HEK293 (cell line): ENCODE measurements at regions not wholly inside any gene's neighbourhood (a gene's known extent, or its start where the extent isn't known, plus 50 kb on each side); places are given as distances from the start of the nearest gene placed in this dataset.

Experiments used
- CTCF ChIA-PET: fragments of 350-600 bp; formaldehyde crosslinking; extraction: SDS; loops from one replicate; lab custom pipeline; 2021; ENCODE audit warnings: antibody characterized with exemption; lab: Yijun Ruan, JAX
- POLR2A ChIA-PET: fragments of 300-600 bp; formaldehyde crosslinking; extraction: SDS; loops from one replicate; lab custom pipeline; 2020; ENCODE audit warnings: antibody characterized with exemption, inconsistent platforms; lab: Yijun Ruan, JAX
- H3K27ac ChIP-seq: fragments of 200-500 bp; sonication (Bioruptor generic); 2 replicates; pipeline ENCODE4 v1.5.1; 2014; ENCODE audit warnings: low read depth, low read length, control low read depth, inconsistent platforms; ENCODE audit errors: extremely low read depth
- H3K36me3 ChIP-seq, 2 experiments: fragments of 200-500 bp in 1 of 2; sonication (Bioruptor generic) in 1 of 2; 1 replicate in 1 of 2; 2 replicates in 1 of 2; pipeline ENCODE4 v1.5.1; 2014 to 2017; ENCODE audit warnings: inconsistent platforms in 2 of 2, low read length in 2 of 2; ENCODE audit not compliant: control insufficient read depth in 2 of 2, insufficient read depth in 1 of 2
- H3K4me1 ChIP-seq: fragments of 200-500 bp; sonication (Bioruptor generic); 2 replicates; pipeline ENCODE4 v1.5.1; 2014; ENCODE audit warnings: mild to moderate bottlenecking, low read length, inconsistent platforms; ENCODE audit not compliant: control insufficient read depth, insufficient read depth
- H3K4me3 ChIP-seq: 2 replicates; pipeline ENCODE4 v1.5.1; 2011; ENCODE audit warnings: low read depth, mild to moderate bottlenecking, control low read depth, low read length, moderate library complexity
- H3K9me3 ChIP-seq: fragments of 200-500 bp; sonication (Bioruptor generic); 2 replicates; pipeline ENCODE4 v1.5.1; 2014; ENCODE audit warnings: low read depth, low read length, inconsistent platforms; ENCODE audit not compliant: control insufficient read depth, insufficient read depth
- GLI2 ChIP-seq: fragments of 450-650 bp; formaldehyde crosslinking; IDR thresholded peaks from 2 replicates; pipeline ENCODE4; 2017; ENCODE audit warnings: missing biosample characterization, missing genetic modification characterization, low read depth, borderline replicate concordance
- PRDM4 ChIP-seq: fragments of 450-650 bp; formaldehyde crosslinking; IDR thresholded peaks from 2 replicates; pipeline ENCODE4 v1.5.1; 2017; ENCODE audit warnings: missing biosample characterization, missing genetic modification characterization
- SCRT1 ChIP-seq: fragments of 450-650 bp; formaldehyde crosslinking; IDR thresholded peaks from 2 replicates; pipeline ENCODE4 v1.5.1; 2016; ENCODE audit warnings: missing biosample characterization, missing genetic modification characterization, borderline replicate concordance
- SCRT2 ChIP-seq: fragments of 450-650 bp; formaldehyde crosslinking; IDR thresholded peaks from 2 replicates; pipeline ENCODE4 v1.5.1; 2016; ENCODE audit warnings: missing biosample characterization, missing genetic modification characterization
- SP3 ChIP-seq: fragments of 450-650 bp; formaldehyde crosslinking; IDR thresholded peaks from 2 replicates; pipeline ENCODE4 v1.5.1; 2016; ENCODE audit warnings: missing biosample characterization, missing genetic modification characterization
- SP7 ChIP-seq: fragments of 450-650 bp; formaldehyde crosslinking; IDR thresholded peaks from 2 replicates; pipeline ENCODE4 v1.5.1; 2016; ENCODE audit warnings: missing biosample characterization, missing genetic modification characterization
- ZBTB1 ChIP-seq: fragments of 450-650 bp; formaldehyde crosslinking; IDR thresholded peaks from 2 replicates; pipeline ENCODE4 v1.5.1; 2016; ENCODE audit warnings: missing biosample characterization, missing genetic modification characterization
- ZBTB21 ChIP-seq: fragments of 450-650 bp; formaldehyde crosslinking; IDR thresholded peaks from 2 replicates; pipeline ENCODE4 v1.5.1; 2017; ENCODE audit warnings: missing biosample characterization, missing genetic modification characterization
- ZFP41 ChIP-seq: fragments of 450-650 bp; formaldehyde crosslinking; IDR thresholded peaks from 2 replicates; pipeline ENCODE4 v1.5.1; 2016; ENCODE audit warnings: missing biosample characterization, missing genetic modification characterization, borderline replicate concordance
- ZNF121 ChIP-seq: fragments of 450-650 bp; formaldehyde crosslinking; IDR thresholded peaks from 2 replicates; pipeline ENCODE4 v1.5.1; 2016; ENCODE audit warnings: missing biosample characterization, missing genetic modification characterization
- ZNF248 ChIP-seq: fragments of 450-650 bp; formaldehyde crosslinking; IDR thresholded peaks from 2 replicates; pipeline ENCODE4 v1.5.1; 2017; ENCODE audit warnings: missing biosample characterization, missing genetic modification characterization
- ZNF394 ChIP-seq: fragments of 450-650 bp; formaldehyde crosslinking; IDR thresholded peaks from 2 replicates; pipeline ENCODE4 v1.5.1; 2016; ENCODE audit warnings: missing biosample characterization, missing genetic modification characterization, mild to moderate bottlenecking, moderate library complexity, borderline replicate concordance
- ZNF529 ChIP-seq: fragments of 450-650 bp; formaldehyde crosslinking; IDR thresholded peaks from 2 replicates; pipeline ENCODE4 v1.5.1; 2017; ENCODE audit warnings: missing genetic modification characterization, missing biosample characterization; ENCODE audit not compliant: insufficient replicate concordance
- ZNF629 ChIP-seq: fragments of 450-650 bp; formaldehyde crosslinking; IDR thresholded peaks from 2 replicates; pipeline ENCODE4 v1.5.1; 2017; ENCODE audit warnings: missing biosample characterization, missing genetic modification characterization
- ZNF654 ChIP-seq: fragments of 450-650 bp; formaldehyde crosslinking; IDR thresholded peaks from 2 replicates; pipeline ENCODE4 v1.5.1; 2016; ENCODE audit warnings: low read depth, missing biosample characterization, missing genetic modification characterization
- ZNF777 ChIP-seq: fragments of 450-650 bp; formaldehyde crosslinking; IDR thresholded peaks from 2 replicates; pipeline ENCODE4 v1.5.1; 2017; ENCODE audit warnings: missing biosample characterization, missing genetic modification characterization, borderline replicate concordance
- ZNF785 ChIP-seq: fragments of 450-650 bp; formaldehyde crosslinking; IDR thresholded peaks from 2 replicates; pipeline ENCODE4 v1.5.1; 2016; ENCODE audit warnings: missing biosample characterization, missing genetic modification characterization
- ZNF843 ChIP-seq: fragments of 450-650 bp; formaldehyde crosslinking; IDR thresholded peaks from 2 replicates; pipeline ENCODE4 v1.5.1; 2016; ENCODE audit warnings: missing biosample characterization, missing genetic modification characterization
- ZSCAN30 ChIP-seq: fragments of 450-650 bp; IDR thresholded peaks from 2 replicates; pipeline ENCODE4 v1.5.1; 2018; ENCODE audit warnings: missing biosample characterization, mild to moderate bottlenecking, missing genetic modification characterization, moderate library complexity
- TF ChIP-seq, protein P1 (sequence below): fragments of 450-650 bp; formaldehyde crosslinking; IDR thresholded peaks from 2 replicates; pipeline ENCODE4 v1.5.1; 2016; ENCODE audit warnings: missing biosample characterization, missing genetic modification characterization
- TF ChIP-seq, protein P2 (sequence below): fragments of 450-650 bp; formaldehyde crosslinking; IDR thresholded peaks from 2 replicates; pipeline ENCODE4 v1.5.0; 2017; ENCODE audit warnings: missing biosample characterization, missing genetic modification characterization, borderline replicate concordance

DNA sequence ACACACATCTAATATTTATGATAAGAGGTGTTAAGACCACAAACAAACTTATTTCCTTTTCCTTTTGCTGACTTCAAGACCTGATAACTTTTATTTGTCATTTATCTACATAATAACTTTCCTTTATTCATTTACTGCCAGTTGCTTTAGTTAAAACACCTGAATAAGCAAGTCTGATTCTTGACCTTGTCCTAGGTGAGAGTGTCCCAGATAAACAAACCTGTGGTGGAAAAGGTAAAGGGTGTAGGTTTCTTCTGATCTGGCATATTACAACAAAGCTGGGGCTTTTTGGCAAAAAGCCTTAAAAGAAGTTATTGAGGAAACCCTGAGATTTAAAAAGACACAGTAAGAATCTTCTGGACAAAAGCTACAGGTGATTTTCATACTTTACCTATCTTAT lies 191.5 kb downstream of the ZBBX start:
- TF ChIP-seq PRDM4 = no peak
- no peak for TF ChIP-seq ZBTB21 (tag by site-specific recombination)
- TF ChIP-seq GLI2 = no peak
- no peak for TF ChIP-seq SCRT1 (tag by site-specific recombination)
- TF ChIP-seq ZNF843 (tag by site-specific recombination) = no peak
- no peak for TF ChIP-seq ZNF777 (tag by site-specific recombination)
- ChIA-PET POLR2A (no interaction called here), CTCF (no interaction called here)
- H3K4me3 ChIP-seq = no peak overlapping the region
- no peaks in the 10 kb centered on the region for H3K36me3 ChIP-seq
- H3K27ac ChIP-seq = no peak overlapping the region
- no peaks in the 10 kb centered on the region for H3K4me1 ChIP-seq
- no peaks in the 10 kb centered on the region for H3K9me3 ChIP-seq

DNA sequence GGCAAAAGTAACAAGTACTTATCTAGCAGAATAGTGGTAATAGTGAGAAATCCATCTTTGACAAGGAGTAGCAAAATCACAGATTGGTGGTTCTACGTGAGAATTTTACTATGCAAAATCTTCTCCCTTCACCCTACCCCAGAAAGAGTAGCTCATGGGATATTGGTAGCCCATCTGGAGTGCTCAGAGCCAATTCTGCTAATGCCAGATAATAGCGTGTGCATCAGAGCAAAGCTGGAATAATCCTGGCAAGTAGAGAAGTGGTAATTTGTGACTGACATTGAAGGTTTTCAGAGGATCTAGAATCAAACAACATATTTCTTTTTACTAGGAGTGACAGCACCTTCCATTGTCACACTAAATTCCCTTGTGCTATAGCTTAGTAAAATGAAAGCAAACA lies 192.9 kb downstream of the ZBBX start:
- no peaks in the 10 kb centered on the region for H3K9me3 ChIP-seq
- H3K27ac ChIP-seq = no peak overlapping the region
- no peaks in the 10 kb centered on the region for H3K36me3 ChIP-seq
- H3K4me3 ChIP-seq = no peak overlapping the region
- H3K4me1 ChIP-seq = no peaks in the 10 kb centered on the region
- ChIA-PET POLR2A (no interaction called here), CTCF (no interaction called here)
- no peak for TF ChIP-seq ZNF529 (tag by site-specific recombination)

GRCh38 chr3:167184511-167184910 lies 195.6 kb downstream of the ZBBX start:
- POLR2A ChIA-PET = no interaction called here

GRCh38 chr3:167172377-167172776 lies 207.7 kb downstream of the ZBBX start:
- no peaks in the 10 kb centered on the region for H3K36me3 ChIP-seq
- CTCF ChIA-PET = no interaction called here
- H3K9me3 ChIP-seq = no peaks in the 10 kb centered on the region
- H3K4me3 ChIP-seq = no peak overlapping the region
- POLR2A ChIA-PET = no interaction called here
- TF ChIP-seq SP3 (tag by site-specific recombination) = no peak
- TF ChIP-seq, protein P1, sequence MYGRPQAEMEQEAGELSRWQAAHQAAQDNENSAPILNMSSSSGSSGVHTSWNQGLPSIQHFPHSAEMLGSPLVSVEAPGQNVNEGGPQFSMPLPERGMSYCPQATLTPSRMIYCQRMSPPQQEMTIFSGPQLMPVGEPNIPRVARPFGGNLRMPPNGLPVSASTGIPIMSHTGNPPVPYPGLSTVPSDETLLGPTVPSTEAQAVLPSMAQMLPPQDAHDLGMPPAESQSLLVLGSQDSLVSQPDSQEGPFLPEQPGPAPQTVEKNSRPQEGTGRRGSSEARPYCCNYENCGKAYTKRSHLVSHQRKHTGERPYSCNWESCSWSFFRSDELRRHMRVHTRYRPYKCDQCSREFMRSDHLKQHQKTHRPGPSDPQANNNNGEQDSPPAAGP (tag by site-specific recombination) = no peak
- TF ChIP-seq ZNF785 (tag by site-specific recombination) = no peak
- no peak for TF ChIP-seq ZSCAN30 (tag by site-specific recombination)
- TF ChIP-seq, protein P2, sequence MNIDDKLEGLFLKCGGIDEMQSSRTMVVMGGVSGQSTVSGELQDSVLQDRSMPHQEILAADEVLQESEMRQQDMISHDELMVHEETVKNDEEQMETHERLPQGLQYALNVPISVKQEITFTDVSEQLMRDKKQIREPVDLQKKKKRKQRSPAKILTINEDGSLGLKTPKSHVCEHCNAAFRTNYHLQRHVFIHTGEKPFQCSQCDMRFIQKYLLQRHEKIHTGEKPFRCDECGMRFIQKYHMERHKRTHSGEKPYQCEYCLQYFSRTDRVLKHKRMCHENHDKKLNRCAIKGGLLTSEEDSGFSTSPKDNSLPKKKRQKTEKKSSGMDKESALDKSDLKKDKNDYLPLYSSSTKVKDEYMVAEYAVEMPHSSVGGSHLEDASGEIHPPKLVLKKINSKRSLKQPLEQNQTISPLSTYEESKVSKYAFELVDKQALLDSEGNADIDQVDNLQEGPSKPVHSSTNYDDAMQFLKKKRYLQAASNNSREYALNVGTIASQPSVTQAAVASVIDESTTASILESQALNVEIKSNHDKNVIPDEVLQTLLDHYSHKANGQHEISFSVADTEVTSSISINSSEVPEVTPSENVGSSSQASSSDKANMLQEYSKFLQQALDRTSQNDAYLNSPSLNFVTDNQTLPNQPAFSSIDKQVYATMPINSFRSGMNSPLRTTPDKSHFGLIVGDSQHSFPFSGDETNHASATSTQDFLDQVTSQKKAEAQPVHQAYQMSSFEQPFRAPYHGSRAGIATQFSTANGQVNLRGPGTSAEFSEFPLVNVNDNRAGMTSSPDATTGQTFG (tag by site-specific recombination) = no peak
- no peak for TF ChIP-seq ZBTB1 (tag by site-specific recombination)
- TF ChIP-seq ZNF394 (tag by site-specific recombination) = no peak
- TF ChIP-seq ZNF248 (tag by site-specific recombination) = no peak
- TF ChIP-seq ZNF121 (tag by site-specific recombination) = no peak
- no peak for TF ChIP-seq SCRT2 (tag by site-specific recombination)
- TF ChIP-seq, all 188 proteins: peak for 0
- no peak overlapping the region for H3K27ac ChIP-seq
- no peaks in the 10 kb centered on the region for H3K4me1 ChIP-seq

More at GRCh38 chr3:167184511-167184910, 195.6 kb downstream of the ZBBX start:
- no peaks in the 10 kb centered on the region for H3K9me3 ChIP-seq
- no peaks in the 10 kb centered on the region for H3K36me3 ChIP-seq
- peak; percentile 6; the same call in 1 of the 2 replicates for TF ChIP-seq ZNF654
- TF ChIP-seq ZNF629 (tag by site-specific recombination) = no peak
- no peak for TF ChIP-seq SP7 (tag by site-specific recombination)
- TF ChIP-seq ZFP41 = no peak
- no peak for TF ChIP-seq ZNF777 (tag by site-specific recombination)
- H3K4me3 ChIP-seq = no peak overlapping the region
- CTCF ChIA-PET = no interaction called here
- H3K4me1 ChIP-seq = no peaks in the 10 kb centered on the region
- H3K27ac ChIP-seq = no peak overlapping the region
